HG03039 (cell line): ENCODE measurements at regions not wholly inside any gene's neighbourhood (a gene's known extent, or its start where the extent isn't known, plus 50 kb on each side); places are given as distances from the start of the nearest gene placed in this dataset.

ENCODE experiments used
- ATAC-seq: cut with Tn5 transposase; IDR thresholded peaks from one replicate; pipeline ENCODE4 v1.9.1; 2021; ENCODE audit warnings: mild to moderate bottlenecking, moderate library complexity; ENCODE audit not compliant: unreplicated experiment

DNA sequence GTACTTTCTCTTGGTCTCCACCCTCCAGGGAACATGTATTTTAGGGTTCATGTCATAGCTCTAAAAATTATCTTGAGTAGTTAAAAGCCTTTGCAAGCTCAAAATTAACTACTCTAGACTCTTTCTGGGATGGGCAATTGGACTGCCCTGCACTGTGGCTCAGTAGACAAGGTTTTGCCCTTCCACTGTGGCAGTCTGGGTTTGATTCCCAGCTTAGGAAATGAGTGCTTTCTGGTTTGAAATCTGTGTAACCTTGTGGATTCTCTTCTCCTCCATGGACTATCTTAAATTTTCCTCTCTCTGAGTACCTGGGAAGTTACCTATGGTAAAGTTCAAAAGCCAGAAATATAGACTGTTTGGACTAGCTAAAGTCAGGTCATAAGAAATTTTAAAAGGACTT, 94.6 kb upstream of the UST start:
- ATAC-seq: no peak

DNA sequence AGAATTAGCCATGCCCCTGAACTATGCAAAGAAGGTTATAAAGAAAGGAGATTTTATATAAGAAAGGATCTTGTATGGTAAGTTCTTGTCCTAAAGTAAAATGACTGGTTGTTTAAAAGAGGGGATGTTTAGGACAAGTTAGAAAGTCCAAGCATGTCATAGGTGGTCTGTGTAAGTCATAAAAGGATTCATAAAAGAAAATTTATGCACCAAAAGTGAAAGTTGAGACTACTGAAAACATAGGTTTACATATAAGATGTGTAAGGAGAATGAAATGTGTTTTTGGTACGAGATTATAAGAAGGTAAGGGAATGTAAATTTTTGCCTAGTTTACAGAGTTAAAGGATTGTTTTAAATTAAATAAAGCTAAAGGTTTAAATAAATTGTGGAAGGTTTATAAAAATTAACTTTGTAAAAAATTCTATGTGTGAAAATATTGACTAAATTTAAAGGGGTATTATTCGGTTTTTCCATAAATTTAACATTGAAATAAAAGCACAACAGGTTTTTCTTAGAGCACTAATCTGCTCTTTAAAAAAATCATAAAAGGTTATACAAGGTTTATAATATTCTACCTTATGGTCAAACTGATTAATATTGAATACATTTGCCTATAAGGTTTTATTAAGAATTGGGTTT, 93.6 kb upstream of the UST start:
- ATAC-seq: no peak

DNA sequence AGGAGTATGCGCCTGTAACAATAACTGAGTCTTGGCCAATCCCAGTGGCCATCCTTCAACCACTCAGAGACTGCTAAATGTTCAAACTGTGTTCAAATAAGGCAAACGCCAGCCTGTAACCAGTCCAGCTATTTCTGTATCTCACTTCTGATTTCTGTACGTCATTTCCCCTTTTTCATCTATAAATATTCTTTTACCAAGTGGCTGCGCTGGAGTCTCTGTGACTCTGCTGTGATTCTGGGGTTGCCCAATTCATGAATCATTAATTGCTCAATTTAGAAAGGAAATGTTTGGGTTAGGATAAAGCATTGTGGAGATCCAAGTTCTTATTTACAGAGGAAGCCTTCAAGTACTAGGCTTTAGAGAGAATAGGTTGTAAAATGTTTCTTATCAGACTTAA, 89.8 kb upstream of the UST start:
- no peak for ATAC-seq

DNA sequence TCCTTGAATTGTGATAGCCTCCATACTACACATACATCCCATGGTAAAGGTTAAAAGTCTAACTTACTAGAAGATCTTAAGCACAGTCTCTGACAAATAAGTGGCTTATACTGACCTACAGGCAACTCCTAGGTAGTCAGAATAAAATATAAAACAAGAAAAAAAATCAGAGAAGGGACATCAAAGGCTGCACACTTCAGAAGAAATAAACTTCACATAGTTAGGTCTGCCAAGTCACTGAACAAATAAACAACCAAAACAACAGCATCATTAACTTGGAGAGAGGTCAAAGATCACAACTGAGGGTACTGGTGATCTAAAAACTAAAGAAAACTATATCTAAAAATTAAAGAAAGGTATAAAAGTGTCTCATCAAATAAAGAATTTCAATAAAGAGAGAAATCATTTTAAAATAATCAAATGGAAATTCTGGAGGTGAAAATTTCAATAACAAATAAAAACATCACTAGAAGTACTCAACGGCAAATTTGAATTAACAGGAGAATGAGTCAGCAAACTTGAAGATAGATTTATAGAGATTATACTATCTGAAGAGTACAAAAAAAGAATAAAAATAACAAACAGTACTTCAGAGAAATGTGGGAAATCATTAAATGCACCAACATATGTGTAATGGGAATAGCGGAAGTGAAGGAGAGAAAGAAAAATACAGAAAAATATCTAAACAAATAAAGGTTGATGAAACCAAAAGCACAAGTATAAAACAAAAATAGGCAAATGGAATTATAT, 88.0 kb upstream of the UST start:
- ATAC-seq: no peak

DNA sequence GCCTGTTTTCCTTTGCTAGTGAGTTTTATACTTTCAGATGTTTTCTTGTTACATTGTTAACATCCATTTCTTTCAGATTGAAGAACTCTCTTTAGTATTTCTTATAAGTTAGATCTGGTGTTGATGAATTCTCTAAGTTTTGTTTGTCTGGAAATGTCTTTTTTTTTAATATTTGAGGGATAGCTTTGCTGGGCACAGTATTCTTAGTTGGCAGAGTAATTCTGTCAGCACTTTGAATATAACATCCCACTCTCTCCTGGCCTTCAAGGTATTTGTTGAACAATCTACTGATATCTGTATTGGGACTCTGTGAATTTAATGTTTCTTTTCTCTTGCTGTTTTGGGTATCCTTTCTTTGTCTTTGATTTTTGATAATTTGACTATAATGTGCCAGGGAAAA, 79.4 kb upstream of the UST start:
- no peak for ATAC-seq

DNA sequence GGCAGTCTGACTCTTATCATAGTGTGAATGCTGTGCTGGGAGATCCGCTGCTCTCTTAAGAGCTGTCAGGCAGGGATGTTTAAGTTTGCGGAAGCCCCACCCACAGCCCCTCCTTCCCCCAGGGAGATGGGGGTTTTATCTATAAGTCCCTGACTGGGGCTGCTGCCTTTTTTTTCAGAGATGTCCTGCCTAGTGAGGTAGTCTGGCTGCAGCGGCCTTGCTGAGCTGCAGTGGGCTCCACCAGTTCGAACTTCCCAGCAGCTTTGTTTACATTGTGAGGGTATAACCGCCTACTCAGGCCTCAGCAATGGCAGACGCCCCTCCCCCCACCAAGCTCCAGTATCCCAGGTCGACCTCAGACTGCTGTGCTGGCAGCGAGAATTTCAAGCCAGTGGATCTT, 75.7 kb upstream of the UST start:
- ATAC-seq: no peak

DNA sequence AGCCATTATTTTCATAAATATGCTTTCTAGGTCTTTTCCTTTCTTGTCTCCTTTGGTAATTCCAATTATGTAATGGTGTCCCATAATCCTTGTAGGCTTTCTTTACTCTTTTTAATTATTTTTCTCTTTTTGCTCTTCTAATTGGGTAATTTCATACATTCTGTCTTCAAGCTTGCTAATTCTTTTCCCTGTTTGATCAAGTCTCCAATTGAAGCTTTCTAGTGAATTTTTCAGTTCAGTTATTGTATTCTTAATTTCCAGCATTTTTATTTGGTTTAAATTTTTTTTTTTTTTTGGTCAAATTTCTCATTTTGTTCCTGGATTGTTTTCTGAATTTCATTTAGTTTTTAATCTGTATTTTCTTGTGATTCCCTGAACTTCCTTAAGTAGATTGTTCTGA, 74.9 kb upstream of the UST start:
- ATAC-seq: no peak

DNA sequence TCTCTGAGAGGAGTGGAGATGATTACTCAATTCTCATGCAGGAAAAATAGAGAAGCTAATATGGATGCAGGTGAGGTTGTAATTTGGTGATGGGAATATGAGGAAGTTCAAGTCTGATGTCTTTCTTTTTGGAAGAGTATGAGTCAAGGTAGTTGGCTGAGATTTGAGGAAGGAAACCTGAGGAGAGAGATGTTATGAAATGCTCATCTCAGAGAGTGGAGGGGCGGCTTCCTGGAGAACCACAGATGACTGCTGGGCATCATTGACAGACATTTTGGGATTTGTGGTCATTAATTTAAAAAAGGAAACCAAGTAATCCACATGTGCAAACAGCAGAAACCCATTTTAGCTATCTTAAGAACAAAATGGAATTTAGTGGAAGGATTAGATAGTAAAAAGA, 72.5 kb upstream of the UST start:
- no peak for ATAC-seq

DNA sequence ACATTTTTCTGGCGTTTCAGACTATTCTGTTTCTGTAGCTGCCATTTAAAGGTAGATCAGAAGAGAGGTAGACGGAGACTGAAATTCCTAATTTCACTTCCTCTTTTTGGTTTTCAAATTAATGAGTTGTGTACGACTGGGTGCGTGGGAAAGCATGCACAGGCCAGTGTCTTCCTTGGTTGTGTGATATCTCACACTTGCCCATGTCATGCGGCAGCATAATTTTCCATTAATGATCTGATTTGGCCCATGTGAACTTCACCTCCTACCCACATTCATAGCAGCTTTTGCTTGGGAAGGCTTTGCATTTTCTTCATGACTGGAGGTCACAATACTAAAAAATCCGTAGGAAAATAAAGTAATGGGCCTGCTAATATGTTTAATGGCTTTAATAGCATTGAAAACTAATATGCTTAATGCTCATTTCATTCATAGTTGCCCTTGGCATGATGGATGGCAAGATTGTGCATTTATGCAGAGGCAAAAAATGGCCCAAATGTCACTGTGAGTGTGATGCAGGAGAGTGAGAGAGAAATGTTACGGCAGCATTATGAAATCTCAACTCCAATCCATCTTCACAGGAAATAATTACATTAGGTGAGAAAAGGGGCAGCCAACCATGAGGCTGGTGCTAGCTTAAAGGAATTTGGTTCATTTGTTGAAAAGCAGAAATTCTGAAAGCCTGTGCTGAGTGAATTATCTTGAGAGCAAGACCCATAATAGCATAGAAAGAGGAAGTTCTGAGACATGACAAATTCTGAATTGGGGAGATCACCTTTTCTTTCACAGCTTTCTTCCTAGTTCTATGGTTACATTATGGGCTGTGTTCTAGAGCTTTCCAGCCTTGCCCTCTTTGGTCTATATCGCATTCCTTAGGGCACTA, 69.0 kb upstream of the UST start:
- ATAC-seq: peak; percentile 80

DNA sequence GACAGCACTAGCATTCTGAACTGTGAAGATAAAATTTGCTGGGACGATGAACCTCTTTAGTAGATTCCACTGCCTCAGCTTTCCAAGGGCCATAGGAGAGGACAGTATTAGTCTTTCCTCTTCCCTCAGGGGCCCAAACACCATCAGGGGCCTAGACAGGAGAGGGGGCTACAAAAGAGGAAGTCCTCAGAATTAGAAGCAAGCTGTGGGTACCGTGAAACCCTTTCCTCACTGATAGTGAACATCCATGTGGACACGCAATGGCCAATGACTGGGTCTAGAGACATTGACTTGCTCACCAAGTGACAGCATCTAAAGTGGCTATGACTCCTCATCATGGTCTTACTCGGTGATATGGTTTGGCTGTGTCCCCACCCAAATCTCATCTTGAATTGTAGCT, 68.1 kb upstream of the UST start:
- no peak for ATAC-seq

DNA sequence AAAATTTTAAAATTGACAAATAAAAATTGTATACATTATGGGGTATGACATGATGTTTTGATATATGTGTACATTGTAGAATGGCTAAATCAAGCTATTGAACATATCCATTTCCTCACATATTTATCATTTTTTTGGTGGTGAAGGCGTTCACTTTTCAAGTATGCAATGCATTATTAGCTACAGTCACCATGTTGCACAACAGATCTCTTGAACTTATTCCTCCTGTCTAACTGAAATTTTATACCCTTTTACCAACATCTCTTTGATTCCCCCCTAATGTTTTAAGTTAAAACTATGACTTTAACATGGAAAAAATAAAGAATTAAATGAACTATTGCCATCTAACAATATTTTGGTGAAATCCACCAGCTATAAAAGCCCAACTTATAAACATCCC, 65.2 kb upstream of the UST start:
- ATAC-seq: no peak

DNA sequence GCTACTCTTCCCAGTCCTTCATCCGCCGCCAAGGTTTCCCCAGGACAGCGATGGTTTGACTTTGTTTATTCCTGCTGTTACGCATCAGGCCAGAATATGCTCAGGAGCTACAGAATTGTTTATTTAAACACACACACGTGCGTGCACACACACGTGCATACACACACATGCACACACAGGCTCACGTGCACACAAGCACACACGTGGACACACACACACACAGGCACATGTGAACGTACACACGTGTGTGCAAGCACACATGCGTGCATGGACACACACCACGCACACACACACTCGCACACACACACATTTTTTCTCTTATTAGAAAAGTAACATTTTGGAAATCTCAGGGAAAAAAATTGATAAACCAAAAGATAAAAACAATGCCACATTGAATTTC, 64.6 kb upstream of the UST start:
- no peak for ATAC-seq

DNA sequence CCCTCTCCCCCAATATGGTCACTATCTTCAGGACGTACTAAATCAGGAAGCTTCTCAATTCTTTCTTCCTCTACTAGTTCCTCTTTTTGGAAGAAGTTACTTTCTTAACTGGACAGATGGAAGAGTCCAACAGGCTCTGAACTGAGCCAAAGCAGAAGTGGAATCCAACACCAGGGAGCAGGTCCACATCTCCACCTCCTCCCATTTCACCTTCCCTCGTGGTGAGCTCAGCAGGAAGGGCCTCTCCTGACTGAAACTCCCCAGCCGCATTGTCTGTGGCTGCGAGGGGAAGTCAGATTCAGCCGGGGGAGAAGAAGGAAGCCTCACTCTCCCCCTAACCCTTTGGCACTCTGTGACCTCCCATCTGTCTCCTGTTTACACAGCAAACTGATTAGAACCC, 63.8 kb upstream of the UST start:
- ATAC-seq: no peak

DNA sequence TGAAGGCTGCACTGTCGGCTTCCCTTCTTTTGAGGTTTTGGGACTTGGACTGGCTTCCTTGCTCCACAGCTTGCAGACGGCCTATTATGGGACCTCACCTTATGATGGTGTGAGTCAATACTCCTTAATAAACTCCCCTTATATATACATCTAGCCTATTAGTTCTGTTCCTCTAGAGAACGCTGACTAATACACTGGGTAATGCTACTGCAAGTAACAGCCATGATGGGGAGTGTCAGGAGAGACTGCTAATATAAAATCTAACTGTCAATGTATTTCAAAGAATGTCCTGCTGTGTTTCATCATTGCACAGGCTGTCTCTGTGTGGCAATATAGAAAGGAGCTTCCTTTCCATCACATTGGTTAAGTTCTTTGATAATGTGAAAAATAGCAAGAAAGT, 57.7 kb upstream of the UST start:
- no peak for ATAC-seq

DNA sequence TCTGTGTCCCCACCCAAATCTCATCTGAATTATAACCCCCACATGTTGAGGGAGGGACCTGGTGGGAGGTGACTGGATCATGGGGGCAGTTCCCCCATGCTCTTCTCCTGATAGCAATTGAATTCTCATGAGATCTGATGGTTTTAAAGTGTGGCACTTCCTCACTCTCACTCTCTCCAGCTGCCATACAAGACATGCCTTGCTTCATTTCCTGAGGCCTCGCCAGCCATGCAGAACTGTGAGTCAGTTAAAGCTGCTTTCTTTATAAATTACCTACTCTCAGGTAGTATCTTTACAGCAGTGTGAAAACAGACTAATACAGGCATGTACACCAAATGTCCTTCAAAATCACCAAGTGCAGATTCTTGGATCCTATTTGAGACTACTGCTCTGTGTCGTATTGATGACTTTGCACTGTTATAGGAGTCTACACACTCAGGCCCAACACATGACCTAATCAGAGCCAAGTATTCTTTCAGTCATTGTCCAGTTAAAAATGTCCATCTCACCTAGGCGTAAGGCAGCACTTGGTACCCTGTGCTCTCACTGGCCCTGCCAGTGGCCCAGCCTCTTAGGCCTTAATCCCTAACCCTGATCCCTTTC, 52.8 kb upstream of the UST start:
- no peak for ATAC-seq
